ENCODE measurements at regions not wholly inside any gene's neighbourhood (a gene's known extent, or its start where the extent isn't known, plus 50 kb on each side); places are given as distances from the start of the nearest gene placed in this dataset.
"Not testable (repeated sequence)": the region's sequence is repeated elsewhere in the genome, so short reads cannot be mapped to it uniquely, and the experiment has no call there.

DNA sequence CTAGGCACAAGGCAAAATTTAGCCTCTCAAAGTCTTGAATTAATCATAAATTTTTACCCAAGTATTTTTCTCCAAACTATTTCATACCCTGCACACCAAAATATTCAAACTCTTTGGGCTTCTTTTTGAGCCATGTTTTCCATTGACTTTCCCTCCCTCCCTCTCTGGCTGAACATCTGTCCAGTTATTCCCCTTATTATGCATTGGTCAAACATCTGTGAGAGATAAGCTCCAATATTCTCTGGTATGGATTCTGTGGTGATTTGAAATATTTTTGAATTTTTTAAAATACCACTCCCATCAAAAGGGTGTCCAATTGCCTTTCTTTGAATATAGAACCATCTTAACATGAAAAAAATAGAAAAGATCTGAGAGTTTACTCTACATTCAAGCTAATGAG is 244.2 kb downstream of the RFPL4B start:
- DNase-seq, result no peak

DNA sequence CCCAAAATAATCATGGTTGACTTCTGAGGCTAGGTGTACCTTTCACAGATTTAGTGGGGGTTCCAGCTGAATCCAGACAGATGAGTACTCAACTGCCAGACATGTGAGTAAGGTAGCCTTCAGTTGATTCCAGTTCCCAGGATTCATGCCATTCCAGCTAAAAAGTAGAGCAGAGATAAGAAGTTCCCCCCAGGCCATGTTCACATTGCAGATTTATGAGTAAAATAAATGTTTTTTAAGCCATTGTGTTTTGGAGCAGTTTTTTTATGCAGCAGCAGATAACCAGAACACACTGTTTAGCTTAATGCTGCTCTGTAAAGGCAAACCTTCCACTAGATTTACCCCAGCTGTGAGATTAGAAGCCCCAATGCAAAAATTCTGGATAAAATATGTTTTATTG is 245.0 kb downstream of the RFPL4B start:
- no peak for DNase-seq

DNA sequence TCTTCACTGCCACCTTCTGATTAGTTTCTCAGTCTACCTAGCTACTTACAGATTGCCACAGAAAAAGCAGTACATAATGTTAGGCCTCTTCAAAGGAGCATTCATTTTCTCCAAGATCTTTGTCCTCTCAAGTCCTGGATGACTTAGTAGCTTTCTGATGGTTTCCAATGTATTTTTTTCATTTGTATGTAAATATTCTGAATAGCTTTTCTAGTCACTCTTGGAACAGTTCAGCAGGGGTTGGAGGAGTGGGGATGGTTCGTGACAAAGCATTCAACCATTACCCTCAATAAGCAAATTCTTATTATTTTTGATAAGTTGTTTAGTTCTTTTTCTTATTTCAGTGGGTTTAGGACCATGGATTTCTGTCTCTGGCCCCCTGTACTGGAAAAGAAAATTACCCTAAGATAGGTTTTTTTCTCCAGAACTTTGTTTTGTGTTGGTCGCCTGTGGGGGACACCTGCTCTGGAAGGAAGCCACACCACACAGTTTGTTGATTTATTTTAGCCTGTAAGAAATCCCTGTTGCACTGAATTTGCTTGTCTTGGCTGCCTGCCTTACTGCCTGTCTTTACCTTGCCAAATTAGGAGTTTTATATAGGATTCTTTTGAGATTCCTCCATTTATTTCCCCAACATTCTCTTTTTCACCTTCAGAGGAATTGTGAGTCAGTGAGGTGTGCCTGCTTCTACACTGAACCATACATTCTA is 247.9 kb downstream of the RFPL4B start:
- DNase-seq, result no peak

GRCh38 chr6:112595841-112596240 is 248.7 kb downstream of the RFPL4B start:
- no peak for DNase-seq

GRCh38 chr6:112597176-112597575 is 250.0 kb downstream of the RFPL4B start:
- DNase-seq, result no peak

DNA sequence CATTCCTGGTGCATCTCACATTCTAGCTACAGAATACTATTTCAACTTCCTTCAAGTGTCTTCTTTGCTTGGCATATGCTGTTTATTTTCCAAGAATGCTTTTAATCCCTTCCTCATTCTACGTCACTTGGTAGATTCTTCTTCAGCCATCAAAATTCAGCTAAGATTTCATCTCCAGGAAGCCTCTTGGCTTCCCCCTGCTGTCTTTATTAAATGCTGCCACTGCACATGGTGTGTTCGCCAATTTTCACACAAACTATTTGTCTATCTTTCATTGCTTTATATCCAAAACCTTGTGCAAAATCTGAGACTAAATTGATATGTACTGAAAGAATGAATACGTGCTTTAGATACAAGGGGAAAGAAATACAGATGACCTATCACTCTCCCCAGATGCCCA is 253.0 kb downstream of the RFPL4B start:
- no peak for DNase-seq

DNA sequence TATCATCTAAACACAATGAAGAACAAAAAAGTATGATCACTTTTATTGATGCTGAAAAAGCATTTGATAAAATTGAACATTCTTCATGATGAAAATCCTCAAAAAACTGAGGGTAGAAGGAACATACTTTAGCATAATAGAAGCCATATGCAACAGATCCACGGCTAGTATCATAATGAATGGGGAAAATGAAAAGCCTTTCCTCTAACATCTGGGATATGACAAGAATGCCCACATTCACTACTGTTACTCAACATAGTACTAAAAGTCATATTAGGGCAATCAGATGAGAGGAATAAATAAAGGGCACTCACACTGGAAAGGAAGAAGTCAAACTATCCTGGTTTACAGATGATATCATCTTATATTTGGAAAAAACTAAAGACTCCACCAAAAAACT is 256.6 kb downstream of the RFPL4B start:
- DNase-seq, result no peak

DNA sequence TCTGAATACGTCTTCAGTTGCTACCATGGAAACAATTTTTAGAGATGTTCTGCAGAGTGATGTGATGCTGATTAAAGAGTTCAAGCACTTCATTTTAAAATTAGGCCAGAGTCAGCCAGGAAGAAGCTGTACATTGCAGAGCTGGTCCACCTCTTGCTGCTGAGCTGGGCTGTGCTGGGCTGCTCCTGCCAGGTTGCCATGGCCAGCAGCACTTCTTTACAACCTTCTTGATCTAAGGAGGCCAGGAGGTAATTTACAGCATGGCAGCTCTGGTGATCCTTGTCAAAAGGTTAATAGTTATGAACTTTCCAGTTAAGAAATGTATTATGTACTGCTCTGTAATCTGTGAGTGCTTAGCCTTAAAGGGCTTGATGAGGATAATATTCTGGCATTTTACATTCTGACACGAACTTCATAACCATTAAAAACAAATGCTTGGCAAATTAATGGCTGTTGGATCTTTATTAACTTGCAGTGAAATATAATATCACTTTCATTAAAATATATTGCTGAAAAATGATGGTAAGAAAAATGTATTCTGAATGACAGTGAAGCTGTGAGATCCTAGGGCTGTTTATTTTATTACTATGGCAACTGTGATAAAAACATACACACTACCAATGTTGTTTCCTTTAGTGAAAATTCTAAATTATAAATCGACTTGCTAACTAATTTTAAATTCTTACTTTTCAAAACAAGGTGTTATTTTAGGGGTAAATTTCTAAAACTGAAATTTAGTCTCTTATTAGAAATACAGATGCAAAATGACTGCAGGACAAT is 259.7 kb downstream of the RFPL4B start:
- no peak for DNase-seq

DNA sequence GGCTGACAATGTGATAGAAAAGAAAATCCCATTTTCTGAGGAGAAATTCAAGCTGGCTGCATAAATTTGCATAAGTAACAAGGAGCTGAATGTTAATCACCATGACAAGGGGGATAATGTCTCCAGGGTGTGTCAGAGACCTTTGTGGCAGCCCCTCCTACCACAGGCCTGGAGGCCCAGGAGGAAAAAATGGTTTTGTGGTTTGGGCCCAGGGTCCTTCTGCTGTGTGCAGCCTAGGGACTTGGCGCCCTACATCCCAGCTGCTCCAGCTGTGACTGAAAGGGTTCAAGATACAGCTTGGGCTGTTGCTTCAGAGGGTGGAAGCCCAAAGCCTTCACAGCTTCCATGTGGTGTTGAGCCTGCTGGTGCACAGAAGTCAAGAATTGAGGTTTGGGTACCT is 261.8 kb downstream of the RFPL4B start:
- not testable (repeated sequence) for DNase-seq

- DNase-seq, result no peak
Observed at GRCh38 chr6:112613410-112613809, 266.3 kb downstream of the RFPL4B start.

DNA sequence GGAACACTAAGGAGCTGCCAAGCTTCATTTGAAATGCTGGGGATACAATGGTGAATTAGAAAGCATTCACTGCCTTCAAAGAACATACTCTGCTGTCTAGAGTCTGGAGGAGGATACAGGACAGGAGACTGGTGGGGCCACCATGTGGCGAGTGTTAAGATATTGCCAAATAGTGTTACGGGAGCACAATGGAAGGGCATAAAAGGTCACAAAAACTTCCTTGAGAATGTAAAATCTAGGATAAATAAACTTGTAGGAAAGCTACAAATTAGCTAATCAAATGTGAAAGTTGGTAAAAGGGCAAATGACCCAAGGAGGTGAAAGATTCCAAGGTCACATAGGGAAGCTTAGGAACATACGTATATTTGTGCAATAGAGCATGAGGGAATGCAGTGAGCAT is 271.7 kb downstream of the RFPL4B start:
- DNase-seq, result no peak

DNA sequence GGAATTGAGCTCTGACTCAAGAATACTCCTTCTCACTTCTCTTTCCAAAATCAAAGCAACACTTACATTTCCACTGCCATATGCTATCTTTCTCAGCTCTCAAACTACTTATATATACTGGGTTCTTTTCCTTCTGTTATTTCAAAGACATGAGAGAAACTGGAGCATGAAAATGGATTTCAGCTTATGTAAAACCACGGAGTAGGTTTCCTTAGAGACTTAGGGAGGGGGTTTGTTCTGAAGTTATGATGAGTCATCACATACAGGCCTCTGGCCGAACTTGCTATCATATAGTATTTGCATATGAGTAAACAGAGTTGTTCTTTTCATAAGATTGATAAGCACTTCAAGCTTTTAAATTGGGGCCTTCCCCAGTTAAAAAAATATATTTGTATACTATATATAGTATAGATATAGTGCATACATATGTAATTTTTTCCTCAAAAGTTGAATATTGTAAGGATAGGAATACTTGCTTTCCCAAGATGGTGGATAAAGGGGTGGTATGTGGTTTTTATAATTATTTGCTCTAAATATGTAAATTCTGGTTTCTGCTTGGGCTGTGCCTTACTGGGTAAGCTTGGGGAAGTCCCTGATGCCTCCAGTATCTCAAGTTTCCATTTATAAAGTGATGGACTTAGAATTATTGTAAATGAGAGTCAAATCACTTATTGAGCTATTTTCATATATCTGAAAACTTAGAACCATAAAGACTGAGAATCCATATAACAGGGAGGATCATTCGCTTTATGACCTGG is 273.9 kb downstream of the RFPL4B start:
- DNase-seq, result no peak

GRCh38 chr6:112622036-112622435 is 274.9 kb downstream of the RFPL4B start:
- DNase-seq, result no peak

DNA sequence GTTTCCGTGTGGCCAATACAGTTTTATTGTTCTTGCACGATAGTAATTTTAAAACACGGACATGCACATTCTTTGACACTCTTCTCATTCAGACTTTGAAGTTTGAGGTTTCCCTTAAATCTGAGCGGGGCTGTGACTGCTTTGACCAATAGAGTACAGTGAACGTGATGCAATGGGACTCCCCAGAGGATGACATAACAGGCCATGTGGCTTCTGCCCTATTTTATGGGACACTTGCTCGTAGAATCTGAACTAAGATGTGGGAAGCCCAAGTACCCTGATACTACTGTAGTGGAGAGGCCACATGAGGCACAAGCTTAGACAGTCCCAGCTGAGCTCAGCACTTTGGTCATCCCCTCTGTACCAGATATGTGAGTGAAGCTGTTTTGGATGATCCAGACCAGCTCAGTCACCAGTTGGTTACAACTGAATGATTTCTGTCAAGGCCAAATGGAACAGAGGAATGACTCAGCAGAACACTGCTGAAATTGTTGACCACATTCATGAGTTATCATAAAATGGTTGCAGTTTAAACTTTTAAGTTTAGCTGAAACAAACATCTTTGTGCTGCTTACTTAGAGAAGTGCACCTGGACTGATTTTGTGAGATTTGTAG is 279.4 kb downstream of the RFPL4B start:
- DNase-seq, result no peak

DNA sequence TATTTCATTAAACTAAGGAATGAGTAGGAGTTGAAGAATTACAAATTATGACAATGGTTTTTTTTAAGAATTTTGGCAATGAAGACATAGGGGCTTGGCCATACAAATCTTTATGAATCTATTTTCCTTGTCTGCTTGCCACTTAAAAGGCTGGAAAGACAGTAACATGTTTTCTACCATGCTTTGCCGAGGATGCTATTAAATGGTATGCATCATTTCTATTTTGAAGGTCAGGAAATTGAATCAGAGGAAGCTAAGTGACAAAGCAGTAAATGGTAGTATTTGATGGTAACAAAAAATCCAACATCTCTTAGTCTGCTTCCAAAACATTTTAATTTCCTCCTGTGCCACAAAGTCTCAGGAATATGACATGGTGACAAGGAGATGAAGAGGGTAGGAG is 287.2 kb downstream of the RFPL4B start:
- no peak for DNase-seq

DNA sequence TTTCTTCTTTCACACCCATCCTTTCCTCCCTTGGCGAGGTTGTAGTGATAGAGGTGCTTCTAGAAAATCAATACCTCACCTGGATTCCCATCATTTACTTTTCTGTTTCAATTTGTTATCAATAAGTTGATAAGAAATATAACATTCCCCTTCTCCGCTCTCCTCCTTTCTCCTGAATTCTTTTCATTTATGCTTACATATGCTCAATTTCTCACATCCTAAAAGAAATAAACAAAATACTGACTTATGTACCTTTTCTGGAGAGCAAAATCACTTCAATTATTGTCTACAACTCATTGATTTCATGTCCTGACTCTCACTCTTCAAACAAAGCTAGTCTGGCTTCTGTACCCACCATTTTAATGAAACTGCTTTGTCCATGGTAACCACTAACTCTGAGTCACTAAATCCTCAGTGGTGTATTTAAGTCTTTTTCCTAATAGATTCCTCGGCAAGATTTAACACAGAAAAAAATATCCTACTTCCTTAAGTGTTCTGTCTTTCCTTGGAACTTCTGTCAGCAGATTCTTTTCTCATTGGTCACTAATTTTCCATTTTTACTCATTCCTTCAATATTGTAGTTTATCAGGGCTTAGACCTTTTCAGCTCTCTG is 289.6 kb downstream of the RFPL4B start:
- no peak for DNase-seq

- DNase-seq, result no peak
Observed at GRCh38 chr6:112639391-112639831, 292.3 kb downstream of the RFPL4B start.

DNA sequence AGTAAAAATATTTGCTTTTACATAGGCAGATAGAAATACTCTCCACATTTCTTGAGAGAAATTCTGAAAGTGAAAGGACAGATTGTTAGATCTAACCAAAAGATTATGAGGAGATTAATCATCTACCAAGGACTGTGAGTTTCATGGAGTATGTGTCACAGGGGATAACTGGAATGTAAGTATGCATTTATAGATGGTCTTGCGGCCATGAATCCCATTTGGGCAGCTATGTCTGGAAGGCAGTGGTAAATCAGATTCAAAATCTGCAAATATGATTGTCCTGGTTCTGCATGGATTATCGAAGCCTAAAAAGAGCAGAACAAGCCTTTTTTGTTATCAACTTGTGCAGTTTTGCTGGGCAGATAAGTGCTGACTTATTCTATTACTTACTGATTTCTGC is 293.8 kb downstream of the RFPL4B start:
- no peak for DNase-seq

DNA sequence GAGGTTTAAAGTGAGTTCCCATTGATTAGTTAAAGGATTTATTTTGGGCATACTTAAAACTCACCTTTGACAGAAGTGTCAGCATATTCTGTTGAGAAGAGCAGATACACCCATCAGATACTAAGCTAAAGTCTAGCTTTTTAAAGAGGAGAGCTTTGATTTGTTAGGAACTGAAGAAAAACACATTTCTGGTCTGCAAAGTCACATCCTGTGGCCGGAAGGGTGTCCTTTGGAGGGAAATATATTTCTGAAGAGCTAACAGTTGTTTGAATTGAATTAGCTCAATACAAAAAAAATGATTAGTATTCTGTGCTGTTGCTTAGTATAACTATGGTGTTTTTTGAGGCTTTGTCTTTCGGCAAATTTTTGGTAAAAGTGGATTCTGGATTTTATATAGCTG is 302.7 kb downstream of the RFPL4B start:
- no peak for DNase-seq

GRCh38 chr6:112651239-112651638 is 304.1 kb downstream of the RFPL4B start:
- DNase-seq, result no peak

DNA sequence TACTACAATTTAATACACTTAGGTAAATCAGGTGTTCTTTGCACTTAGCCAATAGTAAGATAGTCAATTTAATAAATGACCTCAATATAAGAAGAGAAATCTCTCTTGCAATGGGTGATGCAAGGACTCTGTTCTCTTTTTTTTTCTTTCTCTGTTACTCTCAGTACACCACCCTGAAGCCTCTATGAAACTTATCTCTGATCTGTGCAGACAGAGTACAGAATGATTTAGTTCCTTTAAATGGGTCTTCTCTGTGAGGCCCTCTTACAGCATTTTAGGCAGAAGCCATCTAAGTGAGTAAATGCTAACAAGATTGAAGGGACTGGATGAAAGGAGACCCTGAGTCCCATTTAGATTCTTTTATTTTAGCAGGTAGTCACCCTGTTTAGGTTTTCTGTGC is 312.8 kb downstream of the RFPL4B start:
- no peak for DNase-seq

GRCh38 chr6:112660626-112661025 is 313.5 kb downstream of the RFPL4B start:
- DNase-seq, result no peak

DNA sequence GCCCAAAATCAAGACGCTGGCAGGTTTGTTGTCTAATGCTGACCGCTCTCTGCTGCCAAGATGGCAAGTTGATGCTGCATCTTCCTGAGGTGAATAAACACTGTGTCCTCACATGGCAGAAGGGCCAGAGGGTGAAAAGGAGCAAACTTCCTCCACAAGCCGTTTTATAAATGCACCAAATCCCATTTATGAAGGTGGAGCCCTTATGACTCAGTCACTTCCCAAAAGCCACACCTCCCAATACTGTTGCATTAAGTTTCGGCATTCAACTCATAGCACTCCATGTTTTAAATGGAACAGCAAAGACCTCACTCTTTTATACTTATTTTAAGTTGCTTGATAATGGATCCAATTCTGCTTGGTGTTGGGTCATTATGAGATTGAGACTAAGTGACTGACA is 316.6 kb downstream of the RFPL4B start:
- no peak for DNase-seq

Measured in activated gamma-delta T cell treated with Interleukin-2 at 50 U/mL for 16 hours (primary cell).